Trophoblast cell (in vitro differentiated cells and primary cell): ENCODE measurements at regions not wholly inside any gene's neighbourhood (a gene's known extent, or its start where the extent isn't known, plus 50 kb on each side); places are given as distances from the start of the nearest gene placed in this dataset.

ENCODE experiments used
- DNase-seq, 2 donors: peaks; one replicate each; pipeline ENCODE4 v3.0.0-alpha.2; 2016
- H2AFZ ChIP-seq: 2 replicates; pipeline ENCODE4 v1.6.1; 2013; ENCODE audit warnings: low read length, moderate library complexity, mild to moderate bottlenecking; ENCODE audit not compliant: insufficient read depth, poor library complexity
- H2AK5ac ChIP-seq: 2 replicates; pipeline ENCODE4 v1.6.1; 2013; ENCODE audit warnings: mild to moderate bottlenecking, low read length
- H2BK120ac ChIP-seq: 2 replicates; pipeline ENCODE4 v1.6.1; 2013; ENCODE audit warnings: low read length, mild to moderate bottlenecking, moderate library complexity; ENCODE audit not compliant: insufficient read depth, poor library complexity
- H2BK12ac ChIP-seq: 2 replicates; pipeline ENCODE4 v1.6.1; 2013; ENCODE audit warnings: mild to moderate bottlenecking, low read length, moderate library complexity
- H2BK5ac ChIP-seq: 2 replicates; pipeline ENCODE4 v1.6.1; 2013; ENCODE audit warnings: low read length, low read depth, moderate library complexity, mild to moderate bottlenecking; ENCODE audit not compliant: poor library complexity
- H3K14ac ChIP-seq: 2 replicates; pipeline ENCODE4 v1.6.1; 2013; ENCODE audit warnings: mild to moderate bottlenecking, low read length
- H3K18ac ChIP-seq: 2 replicates; pipeline ENCODE4 v1.6.1; 2013; ENCODE audit warnings: mild to moderate bottlenecking, low read length
- H3K23ac ChIP-seq: 2 replicates; pipeline ENCODE4 v1.6.1; 2013; ENCODE audit warnings: low read length
- H3K27ac ChIP-seq: 2 replicates; pipeline ENCODE4 v1.5.1; 2013; ENCODE audit warnings: low read depth, mild to moderate bottlenecking, inconsistent platforms, low read length, moderate library complexity
- H3K27me3 ChIP-seq: 2 replicates; pipeline ENCODE4 v1.6.1; 2013; ENCODE audit warnings: inconsistent platforms, mild to moderate bottlenecking, low read length, moderate library complexity; ENCODE audit not compliant: insufficient read depth
- H3K36me3 ChIP-seq, 2 experiments: 1 replicate in 1 of 2; 2 replicates in 1 of 2; pipeline ENCODE4 v1.6.1; 2013; ENCODE audit warnings: low read length in 2 of 2, mild to moderate bottlenecking in 2 of 2, moderate library complexity in 1 of 2; ENCODE audit not compliant: insufficient read depth in 2 of 2, control insufficient read depth in 1 of 2
- H3K4ac ChIP-seq: 2 replicates; pipeline ENCODE4 v1.6.1; 2013; ENCODE audit warnings: low read depth, mild to moderate bottlenecking, low read length, moderate library complexity
- H3K4me1 ChIP-seq, 2 experiments: 1 replicate in 1 of 2; 2 replicates in 1 of 2; pipeline ENCODE4 v1.6.1; 2013; ENCODE audit warnings: low read length in 2 of 2, mild to moderate bottlenecking in 2 of 2, moderate library complexity in 1 of 2; ENCODE audit not compliant: insufficient read depth in 2 of 2, control insufficient read depth in 1 of 2
- H3K4me2 ChIP-seq: 2 replicates; pipeline ENCODE4 v1.6.1; 2013; ENCODE audit warnings: inconsistent platforms, mild to moderate bottlenecking, low read length, moderate library complexity
- H3K4me3 ChIP-seq: 2 replicates; pipeline ENCODE4 v1.5.1; 2013; ENCODE audit warnings: mild to moderate bottlenecking, low read depth, low read length, inconsistent platforms
- H3K79me1 ChIP-seq: one replicate; pipeline ENCODE4 v1.6.1; 2013; ENCODE audit warnings: low read length
- H3K79me2 ChIP-seq: 2 replicates; pipeline ENCODE4 v1.6.1; 2013; ENCODE audit warnings: low read length, mild to moderate bottlenecking; ENCODE audit not compliant: control insufficient read depth, insufficient read depth, poor library complexity
- H3K9ac ChIP-seq: 2 replicates; pipeline ENCODE4 v1.6.1; 2013; ENCODE audit warnings: mild to moderate bottlenecking, low read length
- H3K9me3 ChIP-seq: 2 replicates; pipeline ENCODE4 v1.6.1; 2013; ENCODE audit warnings: low read depth, mild to moderate bottlenecking, control low read depth, inconsistent platforms, low read length; ENCODE audit not compliant: insufficient read depth
- H4K12ac ChIP-seq: 2 replicates; pipeline ENCODE4 v1.6.1; 2013; ENCODE audit warnings: low read depth, mild to moderate bottlenecking, low read length, moderate library complexity
- H4K8ac ChIP-seq: 2 replicates; pipeline ENCODE4 v1.6.1; 2013; ENCODE audit warnings: low read depth, mild to moderate bottlenecking, low read length, moderate library complexity
- H4K91ac ChIP-seq: one replicate; pipeline ENCODE4 v1.6.1; 2013; ENCODE audit warnings: low read depth, mild to moderate bottlenecking, low read length, moderate library complexity
- WGBS: extraction: QIAGEN DNeasy Blood & Tissue Kit; methylation state at CpG from one replicate; pipeline ENCODE4 v1.1.7; 2013; ENCODE audit warnings: missing lambda C conversion rate; ENCODE audit not compliant: insufficient read length, insufficient coverage; ENCODE audit errors: extremely low coverage; 5-methylcytosine and 5-hydroxymethylcytosine counted together

- no CpG with 5 or more reads among the region's 6 CpGs for WGBS
- Histone ChIP-seq H3K9ac (no peak overlapping the region), H3K4ac (no peak overlapping the region), H3K27me3 (no peaks in the 10 kb centered on the region), H3K79me2 (no peaks in the 10 kb centered on the region), H3K18ac (no peak overlapping the region), H2BK12ac (no peak overlapping the region), H4K91ac (no peak overlapping the region), H3K79me1 (no peaks in the 10 kb centered on the region), H2BK5ac (no peak overlapping the region), H3K23ac (no peak overlapping the region), H3K4me3 (no peak overlapping the region), H3K14ac (no peak overlapping the region), H4K12ac (no peak overlapping the region), H3K4me2 (no peak overlapping the region), H3K36me3 (no peaks in the 10 kb centered on the region), H3K4me1 (peaks cover 11 to 12% of the 10 kb centered on the region in 2 experiments), H2AK5ac (no peak overlapping the region), H4K8ac (no peak overlapping the region), H2AFZ (no peak overlapping the region), H3K9me3 (no peaks in the 10 kb centered on the region), H2BK120ac (no peak overlapping the region), H3K27ac (no peak overlapping the region)
- DNase-seq, result no peak
Observed at GRCh38 chr10:118501171-118501570, 94.3 kb downstream of the PRLHR start.

- H3K79me1 ChIP-seq, result no peaks in the 10 kb centered on the region
- H3K4me1 ChIP-seq, result peaks cover 11 to 12% of the 10 kb centered on the region in 2 experiments
- DNase-seq, result no peak
- no peak overlapping the region for H4K8ac ChIP-seq
- H3K4me3 ChIP-seq, result no peak overlapping the region
- no peaks in the 10 kb centered on the region for H3K27me3 ChIP-seq
- no peak overlapping the region for H3K23ac ChIP-seq
- no peak overlapping the region for H3K18ac ChIP-seq
- H4K12ac ChIP-seq, result no peak overlapping the region
- no CpG with 5 or more reads among the region's 6 CpGs for WGBS
- H3K79me2 ChIP-seq, result no peaks in the 10 kb centered on the region
- no peak overlapping the region for H2BK5ac ChIP-seq
- no peak overlapping the region for H2AFZ ChIP-seq
- no peak overlapping the region for H2AK5ac ChIP-seq
- H4K91ac ChIP-seq, result no peak overlapping the region
- no peak overlapping the region for H3K9ac ChIP-seq
- H3K36me3 ChIP-seq, result no peaks in the 10 kb centered on the region
- no peak overlapping the region for H3K4ac ChIP-seq
- H3K27ac ChIP-seq, result no peak overlapping the region
- H2BK120ac ChIP-seq, result no peak overlapping the region
- H3K9me3 ChIP-seq, result no peaks in the 10 kb centered on the region
- H3K4me2 ChIP-seq, result no peak overlapping the region
- H3K14ac ChIP-seq, result no peak overlapping the region
- no peak overlapping the region for H2BK12ac ChIP-seq
Observed at GRCh38 chr10:118500477-118501104, 94.9 kb downstream of the PRLHR start.

GRCh38 chr10:118499186-118499585 lies 96.3 kb downstream of the PRLHR start:
- Histone ChIP-seq H3K23ac (no peak overlapping the region), H3K79me1 (no peaks in the 10 kb centered on the region), H3K79me2 (no peaks in the 10 kb centered on the region), H3K4me1 (peaks cover 9 to 12% of the 10 kb centered on the region in 2 experiments), H3K4me2 (no peak overlapping the region), H4K12ac (no peak overlapping the region), H2AFZ (no peak overlapping the region), H3K4me3 (no peak overlapping the region), H4K91ac (no peak overlapping the region), H3K36me3 (no peaks in the 10 kb centered on the region), H2AK5ac (no peak overlapping the region), H3K9me3 (no peaks in the 10 kb centered on the region), H3K9ac (no peak overlapping the region), H4K8ac (no peak overlapping the region), H2BK5ac (no peak overlapping the region), H3K27me3 (no peaks in the 10 kb centered on the region), H3K14ac (no peak overlapping the region), H2BK12ac (no peak overlapping the region), H3K18ac (no peak overlapping the region), H3K4ac (no peak overlapping the region), H3K27ac (no peak overlapping the region), H2BK120ac (no peak overlapping the region)
- WGBS, result no CpG with 5 or more reads among the region's 3 CpGs
- DNase-seq, result no peak

- peaks cover 9 to 12% of the 10 kb centered on the region in 2 experiments for H3K4me1 ChIP-seq
- no peak overlapping the region for H3K4ac ChIP-seq
- H3K79me1 ChIP-seq, result no peaks in the 10 kb centered on the region
- H3K18ac ChIP-seq, result no peak overlapping the region
- H4K91ac ChIP-seq, result no peak overlapping the region
- no peak overlapping the region for H2BK120ac ChIP-seq
- H2AK5ac ChIP-seq, result no peak overlapping the region
- no peaks in the 10 kb centered on the region for H3K27me3 ChIP-seq
- H2BK12ac ChIP-seq, result no peak overlapping the region
- WGBS, result no CpG with 5 or more reads among the region's 4 CpGs
- H3K4me2 ChIP-seq, result no peak overlapping the region
- H3K79me2 ChIP-seq, result no peaks in the 10 kb centered on the region
- no peak overlapping the region for H3K27ac ChIP-seq
- no peak overlapping the region for H2AFZ ChIP-seq
- H3K9me3 ChIP-seq, result no peaks in the 10 kb centered on the region
- no peak overlapping the region for H2BK5ac ChIP-seq
- H4K8ac ChIP-seq, result no peak overlapping the region
- no peak overlapping the region for H3K4me3 ChIP-seq
- no peak for DNase-seq
- H3K14ac ChIP-seq, result no peak overlapping the region
- no peak overlapping the region for H3K9ac ChIP-seq
- no peak overlapping the region for H3K23ac ChIP-seq
- no peak overlapping the region for H4K12ac ChIP-seq
- no peaks in the 10 kb centered on the region for H3K36me3 ChIP-seq
Observed at GRCh38 chr10:118498623-118499022, 96.8 kb downstream of the PRLHR start.
